ENCODE measurements at regions not wholly inside any gene's neighbourhood (a gene's known extent, or its start where the extent isn't known, plus 50 kb on each side); places are given as distances from the start of the nearest gene placed in this dataset.

DNA sequence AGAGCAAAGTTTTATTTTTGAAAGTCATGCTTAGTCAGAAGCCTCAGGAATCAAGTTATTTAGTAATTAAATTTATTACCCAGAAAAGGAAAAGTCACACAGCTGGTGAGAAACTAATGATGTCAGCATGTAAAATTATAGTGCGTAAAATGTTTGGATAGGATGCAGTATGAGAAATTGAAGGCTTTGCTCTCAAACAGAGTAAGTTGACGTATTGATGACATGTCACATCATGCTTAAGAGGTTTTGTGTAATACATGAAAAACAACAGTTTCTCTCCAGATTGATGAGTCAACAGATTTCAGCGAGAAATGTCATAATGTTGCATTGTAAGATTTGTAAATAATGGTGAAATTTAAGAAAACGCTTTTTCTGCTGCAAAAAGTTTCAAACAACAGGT, 769.8 kb downstream of the METTL15 start:
- Histone ChIP-seq H3K27me3 (ENCODE audit: insufficient read depth, low read length) (no peaks in the 10 kb centered on the region), H3K9me2 (ENCODE audit: insufficient read depth) (no peaks in the 10 kb centered on the region), H2AFZ (ENCODE audit: low read depth, low read length, poor library complexity, severe bottlenecking) (no peak overlapping the region), H3K4me1 (ENCODE audit: control insufficient read depth in 1 of 2, insufficient read depth in 2 of 2, low read length in 2 of 2) (no peaks in the 10 kb centered on the region), H3K4me3 (replicated peaks in 1 of 2; ENCODE audit: low read depth in 1 of 2, low read length in 2 of 2) (no peak overlapping the region), H4K20me1 (ENCODE audit: insufficient read depth) (no peaks in the 10 kb centered on the region), H3K4me2 (ENCODE audit: low read length) (no peak overlapping the region), H3K9me3 (ENCODE audit: control insufficient read depth in 1 of 2, insufficient read depth in 1 of 2, low read depth in 1 of 2, low read length in 2 of 2) (no peaks in the 10 kb centered on the region), H3K9ac (ENCODE audit: low read length) (no peak overlapping the region), H3K79me2 (ENCODE audit: insufficient read depth, low read length) (no peaks in the 10 kb centered on the region), H3K36me3 (ENCODE audit: control insufficient read depth in 1 of 2, insufficient read depth in 2 of 2, low read length in 2 of 2) (no peaks in the 10 kb centered on the region), H3K27ac (ENCODE audit: low read depth, low read length) (no peak overlapping the region)
- ChIA-PET POLR2A (no interaction called here), CTCF (no interaction called here), RAD21 (ENCODE audit: low non-redundant PET in 1 of 2, low total read pairs in 2 of 2, uncharacterized antibody in 2 of 2, unreplicated experiment in 2 of 2) (no interaction called here)
- no peak for DNase-seq (ENCODE audit: low read depth, low spot score)
- no TSS peak for BruUV-seq (replicated peaks)
- TF ChIP-seq CTCF (IDR thresholded peaks at IDR 0.05 in 2 of 3, conservative IDR thresholded peaks at IDR 0.05 in 1 of 3; ENCODE audit: borderline replicate concordance in 1 of 3, insufficient read depth in 1 of 3, low read depth in 2 of 3, low read length in 2 of 3) = no peak
- TF ChIP-seq MAX (IDR thresholded peaks at IDR 0.05) = no peak
- no peak for TF ChIP-seq SRF (IDR thresholded peaks at IDR 0.05; ENCODE audit: low read depth)
- TF ChIP-seq EZH2phosphoT487 (IDR thresholded peaks at IDR 0.05; ENCODE audit: borderline replicate concordance) = no peak
- no peak for TF ChIP-seq ZNF274 (IDR thresholded peaks at IDR 0.05; ENCODE audit: low read depth, low read length)
- no peak for TF ChIP-seq CEBPB (IDR thresholded peaks at IDR 0.05; ENCODE audit: low read depth)
- TF ChIP-seq ZBTB33 (IDR thresholded peaks at IDR 0.05; ENCODE audit: extremely low read depth, insufficient replicate concordance, low read length) = no peak
- TF ChIP-seq JUND (IDR thresholded peaks at IDR 0.05) = no peak
- no peak for TF ChIP-seq YY1 (IDR thresholded peaks at IDR 0.05; ENCODE audit: extremely low read depth, insufficient replicate concordance, low read depth, low read length)
- no peak for TF ChIP-seq CBX3 (IDR thresholded peaks at IDR 0.05; ENCODE audit: low read depth)
- TF ChIP-seq EGR1 (IDR thresholded peaks at IDR 0.05; ENCODE audit: low read depth) = no peak
- no peak for TF ChIP-seq SIN3A (IDR thresholded peaks at IDR 0.05; ENCODE audit: low read depth)
- no peak for TF ChIP-seq FOSL1 (IDR thresholded peaks at IDR 0.05; ENCODE audit: low read depth)
- no peak for ATAC-seq
- intact Hi-C loops (cut with micrococcal nuclease) = no loop called here
